Activated naive CD4-positive, alpha-beta T cell treated with anti-CD3 and anti-CD28 coated beads, Interleukin-2, amount 50 U/mL, for 72 hours (primary cell): ENCODE measurements at regions not wholly inside any gene's neighbourhood (a gene's known extent, or its start where the extent isn't known, plus 50 kb on each side); places are given as distances from the start of the nearest gene placed in this dataset.

Experiments
- ATAC-seq, 2 donors: fragments of 150-1000 bp; cut with Tn5 transposase; 2 replicates each; pipeline ENCODE4 v1.10.0; 2021; ENCODE audit warnings: mild to moderate bottlenecking in 2 of 2, moderate library complexity in 2 of 2
- DNase-seq, 2 donors: peaks; one replicate each; pipeline ENCODE4 v3.0.0; 2021 to 2022; ENCODE audit warnings: low spot score in 2 of 2
- H3K27ac Mint-ChIP-seq, 2 donors: one replicate each; pipeline ENCODE4 v1.8.0; 2022; ENCODE audit warnings: mild to moderate bottlenecking in 2 of 2, mixed read lengths in 2 of 2
- H3K36me3 Mint-ChIP-seq, 2 donors: one replicate each; pipeline ENCODE4 v1.8.0; 2022; ENCODE audit warnings: mixed read lengths in 2 of 2
- H3K9me3 Mint-ChIP-seq, 2 donors: one replicate each; pipeline ENCODE4 v1.8.0; 2022; ENCODE audit warnings: mixed read lengths in 2 of 2

DNA sequence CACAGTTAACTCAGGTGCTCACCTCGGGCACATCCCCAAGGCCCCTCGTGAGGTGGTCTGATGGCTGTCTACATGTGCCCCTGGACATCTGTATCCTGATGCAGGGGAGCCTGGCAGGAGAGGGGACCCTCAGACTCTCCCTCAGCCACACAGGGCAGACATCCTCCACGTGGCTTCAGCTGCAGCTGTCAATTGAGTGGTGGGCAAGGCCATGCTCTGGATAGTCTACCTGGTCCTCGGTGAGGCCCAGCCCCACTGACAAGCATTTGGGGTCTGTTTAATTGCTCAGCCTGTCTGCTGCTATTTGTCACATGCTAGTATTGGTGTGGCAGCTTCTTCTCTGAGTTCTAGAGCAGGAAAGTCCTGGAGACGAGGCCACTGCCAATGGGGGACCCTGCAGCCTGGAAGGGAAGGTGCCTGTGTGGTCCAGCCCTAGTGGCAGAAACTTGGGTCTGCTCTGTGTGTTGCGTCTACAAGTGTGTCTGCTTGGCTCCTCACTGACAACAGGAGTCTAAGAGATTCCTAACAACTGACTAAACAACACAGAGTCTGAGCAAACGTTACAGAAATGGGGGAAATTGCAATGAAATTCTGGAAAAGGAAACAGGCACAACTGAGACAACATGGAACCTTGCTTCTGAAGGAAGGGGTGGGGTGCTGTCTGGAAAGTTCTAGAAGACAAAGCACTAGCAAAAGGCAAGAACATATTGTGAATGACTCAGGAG, 59.3 kb upstream of the IGFBP3 start:
- no peak overlapping the region for H3K27ac Mint-ChIP-seq
- H3K36me3 Mint-ChIP-seq = peaks cover 0 to 20% of the 10 kb centered on the region in 2 donors
- peaks cover 3 to 8% of the 10 kb centered on the region in 2 donors for H3K9me3 Mint-ChIP-seq
- no peak for DNase-seq
- ATAC-seq = no peak

DNA sequence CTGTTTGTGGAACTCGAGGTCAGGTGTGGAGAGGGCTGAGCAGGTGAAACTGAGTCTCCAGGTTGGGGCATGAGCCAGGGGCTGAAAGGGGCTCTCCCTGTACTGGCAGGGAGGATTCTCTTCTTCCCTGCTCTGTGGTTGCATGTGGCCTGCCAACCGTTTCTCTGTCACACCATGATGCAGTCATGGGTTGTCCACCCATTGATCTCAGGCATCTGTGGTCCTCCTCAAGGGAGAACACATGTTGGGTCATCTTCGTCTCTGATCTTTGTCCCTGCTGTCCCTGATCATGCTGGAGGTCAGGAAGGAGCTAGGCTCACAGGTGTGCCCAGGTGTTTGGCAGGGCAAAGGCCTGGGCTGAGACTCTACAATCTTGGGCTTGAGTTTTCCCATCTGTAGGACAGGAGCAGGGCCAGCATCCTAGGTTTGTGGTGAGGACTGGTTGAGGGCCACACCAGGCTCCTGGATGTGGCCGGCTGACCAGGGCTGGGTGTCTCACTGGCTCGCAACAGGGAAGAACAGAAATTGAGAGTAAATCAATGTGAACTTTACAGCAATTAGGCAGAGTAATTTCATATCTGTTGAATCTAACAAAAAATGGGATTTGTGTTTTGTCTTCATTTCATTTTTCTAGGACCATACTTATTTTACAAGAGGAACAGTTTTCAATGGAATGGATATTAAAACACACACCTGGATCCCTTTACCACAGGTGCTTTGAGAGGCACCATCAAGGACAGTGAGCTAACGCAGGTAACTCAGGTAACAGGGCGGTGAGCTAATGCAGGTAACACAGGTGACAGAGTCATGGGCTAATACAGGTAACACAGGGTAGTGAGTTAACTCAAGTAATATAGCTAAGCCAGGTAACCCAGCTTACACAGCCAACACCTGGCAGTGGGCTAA, 58.5 kb upstream of the IGFBP3 start:
- DNase-seq = no peak
- peaks cover 7 to 8% of the 10 kb centered on the region in 2 donors for H3K9me3 Mint-ChIP-seq
- peaks cover 0 to 15% of the 10 kb centered on the region in 2 donors for H3K36me3 Mint-ChIP-seq
- H3K27ac Mint-ChIP-seq = peak overlapping the region; percentile 52 to 67
- peak in 1 of 2 donors; percentile 28 for ATAC-seq

DNA sequence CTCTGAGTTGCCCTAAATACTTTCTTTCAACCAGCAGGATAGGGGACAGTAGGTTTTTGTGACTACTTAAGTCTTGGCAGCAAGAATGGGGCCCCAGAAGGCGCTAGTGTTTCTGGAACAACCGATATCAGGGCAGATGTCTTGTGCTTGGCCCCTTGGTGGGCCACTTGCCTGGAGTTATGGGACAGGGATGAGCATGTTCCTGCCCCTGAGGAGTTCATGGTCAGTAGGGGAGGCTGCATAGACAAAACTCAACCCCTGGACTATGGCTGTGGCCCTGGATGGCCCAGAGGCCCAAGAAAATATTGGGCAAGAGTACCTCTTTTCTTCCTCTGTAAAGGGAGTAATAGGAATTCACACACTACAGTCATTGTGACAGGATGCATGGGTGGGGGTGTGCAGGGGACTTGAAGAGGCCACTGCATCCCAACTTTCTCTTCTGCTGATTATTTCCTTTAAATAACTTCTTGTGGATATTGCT, 57.7 kb upstream of the IGFBP3 start:
- H3K27ac Mint-ChIP-seq = peak overlapping the region; percentile 67 to 91
- DNase-seq (no peak), ATAC-seq (no peak)
- peaks cover 7 to 8% of the 10 kb centered on the region in 2 donors for H3K9me3 Mint-ChIP-seq
- H3K36me3 Mint-ChIP-seq = peaks cover 0 to 15% of the 10 kb centered on the region in 2 donors

DNA sequence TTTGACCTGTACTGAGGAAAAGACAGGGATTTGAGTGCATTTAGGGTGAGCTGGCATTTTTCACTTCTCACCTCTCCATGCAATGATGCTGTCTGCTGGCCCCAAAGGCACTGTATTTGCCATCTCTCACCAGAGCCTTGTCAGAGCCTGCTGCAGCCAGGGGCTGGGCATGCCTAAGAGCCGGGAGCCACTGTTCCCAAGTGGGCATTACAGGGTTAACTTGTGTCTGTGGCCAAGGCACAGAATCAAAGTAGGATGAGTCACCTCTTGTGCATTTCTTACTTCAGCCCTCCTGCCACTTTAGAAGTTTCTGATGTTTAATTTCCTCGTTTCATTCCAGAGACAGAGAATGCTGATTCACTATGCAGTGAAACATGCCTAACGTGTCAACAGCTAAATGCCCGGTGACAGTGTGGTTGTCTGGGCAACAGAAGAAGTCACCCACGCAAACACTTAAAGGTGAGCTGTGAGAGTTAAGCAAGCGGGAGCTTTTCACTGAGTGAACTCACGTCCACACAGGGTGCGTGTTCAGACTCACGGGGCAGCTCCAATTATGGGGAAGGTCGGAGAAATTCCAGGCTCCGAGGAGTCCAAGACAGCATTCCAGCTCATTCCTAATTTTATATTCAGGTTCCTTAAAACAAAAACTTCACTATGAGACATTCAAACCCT, 57.1 kb upstream of the IGFBP3 start:
- ATAC-seq (peak; percentile 85 to 97), DNase-seq (peak in 1 of 2 donors; percentile 26)
- H3K27ac Mint-ChIP-seq = peak overlapping the region in 1 of 2 donors; percentile 91
- H3K9me3 Mint-ChIP-seq = peaks cover 7 to 8% of the 10 kb centered on the region in 2 donors
- H3K36me3 Mint-ChIP-seq = peaks cover 0 to 15% of the 10 kb centered on the region in 2 donors

DNA sequence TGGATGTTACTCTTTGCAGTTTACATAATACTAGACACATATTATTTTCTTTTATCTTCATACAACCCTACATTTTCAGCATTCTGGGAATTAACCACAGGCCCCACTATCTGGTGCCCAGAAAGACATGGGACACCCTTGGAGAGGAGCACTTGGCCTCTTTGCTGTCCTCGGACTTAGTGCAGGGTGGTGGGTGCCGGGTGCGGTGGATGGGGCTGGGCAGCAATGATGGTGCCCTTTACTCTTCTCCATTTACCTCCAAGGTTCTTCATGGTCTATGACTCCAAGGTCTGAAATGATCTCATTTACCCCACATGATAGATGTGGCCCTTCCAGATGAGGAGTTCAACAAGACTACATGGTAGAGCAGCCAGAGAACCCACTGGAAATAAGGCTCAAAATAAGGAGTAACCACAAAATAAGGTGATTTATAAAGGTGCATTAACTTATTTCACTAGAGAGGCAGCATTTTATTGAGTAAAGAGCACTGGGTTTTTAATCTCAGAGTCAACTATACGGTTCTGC, 56.2 kb upstream of the IGFBP3 start:
- DNase-seq (no peak), ATAC-seq (no peak)
- Mint-ChIP-seq H3K36me3 (peaks cover 0 to 15% of the 10 kb centered on the region in 2 donors), H3K9me3 (peaks cover 7 to 8% of the 10 kb centered on the region in 2 donors), H3K27ac (no peak overlapping the region)

DNA sequence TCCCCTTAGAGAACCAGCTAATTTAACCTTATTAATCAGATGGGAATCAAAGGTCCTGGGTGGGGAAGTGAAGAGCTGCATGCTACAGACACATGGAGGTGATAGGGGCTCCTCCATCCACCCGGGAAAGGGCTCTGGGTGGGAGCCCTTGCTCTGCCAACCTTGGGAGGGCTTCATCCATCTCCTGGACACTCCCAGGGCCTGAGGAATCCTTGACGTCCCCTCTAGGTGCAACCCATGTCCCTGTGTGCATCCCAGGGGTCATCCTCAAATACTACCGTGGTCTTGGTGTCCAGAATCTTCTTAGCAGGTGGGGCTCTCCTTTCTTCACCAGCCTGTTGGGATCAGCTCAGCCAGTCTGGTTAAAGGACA, 55.4 kb upstream of the IGFBP3 start:
- DNase-seq = no peak
- Mint-ChIP-seq H3K27ac (no peak overlapping the region), H3K36me3 (peaks cover 0 to 19% of the 10 kb centered on the region in 2 donors), H3K9me3 (peaks cover 7 to 8% of the 10 kb centered on the region in 2 donors)
- no peak for ATAC-seq

DNA sequence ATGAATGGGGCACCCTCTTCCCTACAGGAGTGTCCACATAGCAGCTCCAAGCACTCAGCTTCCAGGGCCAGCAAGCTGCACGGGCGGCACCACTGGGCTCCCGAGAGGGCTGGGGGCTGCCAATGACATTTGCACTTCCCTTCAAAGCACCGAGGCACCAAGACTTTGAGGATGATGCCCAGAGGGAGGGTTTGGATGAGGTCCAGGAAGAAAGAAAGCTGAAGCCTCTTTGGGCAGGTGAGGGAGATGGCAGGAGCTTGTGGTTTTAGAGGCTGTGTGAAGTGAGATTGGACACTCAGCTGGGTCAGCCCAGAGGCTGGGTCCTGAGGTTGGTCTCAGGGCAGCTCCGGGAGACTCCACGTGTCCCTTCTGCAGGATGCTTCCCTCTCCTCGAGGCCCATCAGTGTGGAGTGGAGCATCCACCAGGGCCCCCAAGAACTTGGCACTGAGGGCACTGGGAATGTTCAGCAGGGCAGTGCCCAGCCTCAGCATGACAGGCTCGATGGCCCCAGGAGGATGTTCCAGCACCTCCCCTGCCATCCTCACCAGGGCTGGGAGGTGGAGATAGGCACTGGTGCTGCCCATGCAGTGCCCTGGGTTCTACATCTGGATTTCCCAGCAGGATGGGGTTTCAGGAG, 54.9 kb upstream of the IGFBP3 start:
- DNase-seq (no peak), ATAC-seq (no peak)
- H3K9me3 Mint-ChIP-seq = peaks cover 7 to 8% of the 10 kb centered on the region in 2 donors
- H3K36me3 Mint-ChIP-seq = peaks cover 0 to 24% of the 10 kb centered on the region in 2 donors
- H3K27ac Mint-ChIP-seq = no peak overlapping the region

DNA sequence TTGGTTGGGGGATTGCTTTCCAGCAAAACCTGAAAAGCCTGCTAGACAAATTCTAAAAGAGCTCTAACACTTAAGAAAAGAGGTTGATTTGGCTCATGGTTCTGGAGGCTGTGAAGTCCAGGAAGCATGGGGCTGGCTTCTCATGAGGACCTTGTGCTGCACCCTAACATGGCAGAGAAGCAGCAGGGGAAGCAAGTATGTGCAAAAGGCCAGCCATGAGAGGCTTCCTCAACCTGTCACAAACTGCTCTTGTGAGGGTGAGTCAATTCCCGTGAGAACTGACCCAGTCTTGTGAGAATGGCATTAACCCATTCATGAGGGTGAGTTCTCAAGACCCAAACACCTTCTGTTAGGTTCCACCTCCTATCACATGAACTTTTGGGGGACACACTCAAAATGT, 54.3 kb upstream of the IGFBP3 start:
- Mint-ChIP-seq H3K9me3 (peaks cover 7 to 8% of the 10 kb centered on the region in 2 donors), H3K27ac (no peak overlapping the region), H3K36me3 (peaks cover 0 to 19% of the 10 kb centered on the region in 2 donors)
- DNase-seq (no peak), ATAC-seq (no peak)

DNA sequence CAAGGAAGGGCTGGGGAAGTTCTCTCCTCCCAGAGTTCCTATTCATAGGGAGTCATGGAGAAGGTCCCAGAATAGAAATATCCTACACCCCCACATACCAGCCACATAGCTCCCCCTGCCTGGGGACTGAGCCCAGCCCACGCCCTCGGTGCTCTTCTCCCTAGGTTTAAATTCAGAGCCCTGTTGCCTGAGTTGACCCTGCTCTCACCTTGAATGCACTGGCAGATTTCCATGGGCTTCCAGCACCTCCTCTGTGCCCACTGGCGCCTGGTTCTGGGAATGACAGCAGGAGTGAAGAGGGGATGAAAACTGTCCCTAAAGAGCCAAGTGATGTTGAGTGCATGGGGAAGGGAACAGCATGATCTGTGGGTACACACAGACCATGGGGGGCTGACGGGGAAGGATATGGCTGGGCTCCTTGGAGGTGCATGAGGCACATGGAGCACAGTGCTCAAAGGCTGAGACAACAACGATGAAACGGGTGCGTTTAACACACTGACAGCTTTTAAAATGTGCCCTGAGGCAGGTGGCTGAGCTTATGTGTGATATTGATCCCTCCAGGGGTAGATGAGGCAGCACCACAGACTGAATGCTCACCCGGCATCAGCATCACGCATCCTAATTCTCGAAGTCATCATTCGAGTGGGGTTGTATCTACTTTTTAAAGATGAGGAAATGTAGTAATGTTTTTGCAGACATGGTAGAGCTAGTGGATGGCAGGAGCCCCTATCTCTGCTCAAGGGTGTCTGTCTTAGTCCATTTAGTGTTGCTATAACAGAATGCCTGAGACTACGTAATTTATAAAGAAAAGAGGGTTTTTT, 53.7 kb upstream of the IGFBP3 start:
- DNase-seq (no peak), ATAC-seq (no peak)
- Mint-ChIP-seq H3K27ac (no peak overlapping the region), H3K36me3 (peaks cover 0 to 17% of the 10 kb centered on the region in 2 donors), H3K9me3 (peaks cover 7 to 8% of the 10 kb centered on the region in 2 donors)

DNA sequence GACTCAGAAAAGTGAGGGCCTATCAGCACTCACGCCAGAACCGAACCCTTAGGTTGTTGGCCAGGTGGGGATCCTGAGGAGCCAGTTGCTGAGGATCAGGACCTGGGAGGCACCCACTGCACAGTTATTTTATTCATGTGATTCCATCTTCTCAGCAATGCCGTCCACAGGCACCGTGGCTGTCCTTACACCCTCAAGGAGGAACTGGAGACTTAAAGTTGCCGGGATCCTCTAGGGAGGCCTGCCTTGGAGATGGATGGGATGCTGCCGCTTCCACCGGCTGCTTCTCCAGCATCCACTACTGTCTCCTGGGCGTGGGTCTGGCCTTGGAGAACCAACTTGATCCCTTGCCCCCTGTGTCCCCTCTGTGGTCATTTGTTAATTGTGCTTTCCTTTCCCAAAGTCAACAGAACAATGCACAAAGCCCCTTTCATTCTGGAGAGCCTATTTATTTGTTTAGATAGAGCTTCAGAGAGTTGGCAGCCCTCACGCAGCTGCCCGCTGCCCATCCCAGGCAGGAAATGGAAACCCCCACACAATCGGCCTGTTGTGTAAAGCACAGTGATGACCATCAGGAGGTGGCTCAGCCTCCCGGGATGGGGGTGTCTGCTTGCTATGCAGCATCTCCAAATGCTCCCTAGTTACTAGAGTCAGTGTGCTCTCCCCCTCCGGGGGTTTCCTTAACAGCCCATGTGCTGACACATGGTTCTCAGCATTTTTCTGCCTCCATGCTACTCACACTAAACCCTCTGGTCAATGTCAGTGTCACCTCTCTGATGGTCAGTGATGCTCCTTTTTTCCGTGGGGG, 52.9 kb upstream of the IGFBP3 start:
- ATAC-seq = no peak
- peaks cover under 1 to 7% of the 10 kb centered on the region in 2 donors for H3K9me3 Mint-ChIP-seq

DNA sequence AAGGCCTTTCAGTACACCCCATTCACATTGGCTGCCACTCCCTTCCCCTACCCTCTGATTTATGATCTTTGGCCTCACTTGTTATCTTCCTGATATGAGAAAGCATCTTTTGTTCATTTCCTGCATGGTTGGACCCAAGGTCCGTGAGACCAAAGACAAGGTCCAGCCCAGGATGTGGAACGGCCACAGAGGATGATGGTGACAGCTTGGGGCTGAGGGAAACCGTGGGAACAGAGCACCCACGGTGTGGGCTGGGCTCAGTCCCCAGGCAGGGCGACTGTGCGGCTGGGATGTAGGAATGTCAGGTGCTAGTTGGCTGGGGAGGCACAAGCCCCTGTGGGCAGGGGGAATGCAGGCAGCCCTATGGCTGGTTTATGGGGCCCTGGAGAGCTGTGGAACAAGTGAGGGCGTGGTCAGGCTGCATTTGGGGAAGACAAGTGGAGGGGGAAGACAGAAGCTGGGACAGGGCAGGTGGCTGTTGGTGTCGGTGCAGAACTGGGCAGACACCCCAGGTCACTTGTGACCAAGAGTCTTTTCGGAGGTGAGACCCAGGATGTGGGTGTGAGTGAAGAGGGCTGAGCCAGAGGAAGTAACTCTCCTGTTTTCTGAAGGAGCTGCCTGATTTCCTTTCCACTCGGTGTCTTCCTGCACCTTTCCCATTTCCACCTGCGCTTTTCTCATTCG, 51.7 kb upstream of the IGFBP3 start:
- H3K36me3 Mint-ChIP-seq = peaks cover 0 to 9% of the 10 kb centered on the region in 2 donors
- peak in 1 of 2 donors; percentile 11 for ATAC-seq
- H3K9me3 Mint-ChIP-seq = peaks cover 0 to 7% of the 10 kb centered on the region in 2 donors
- no peak for DNase-seq
- peak overlapping the region in 1 of 2 donors; percentile 33 for H3K27ac Mint-ChIP-seq

More for the DNA sequence above, 52.9 kb upstream of the IGFBP3 start:
- peaks cover 0 to 9% of the 10 kb centered on the region in 2 donors for H3K36me3 Mint-ChIP-seq
- H3K27ac Mint-ChIP-seq = no peak overlapping the region
- no peak for DNase-seq

DNA sequence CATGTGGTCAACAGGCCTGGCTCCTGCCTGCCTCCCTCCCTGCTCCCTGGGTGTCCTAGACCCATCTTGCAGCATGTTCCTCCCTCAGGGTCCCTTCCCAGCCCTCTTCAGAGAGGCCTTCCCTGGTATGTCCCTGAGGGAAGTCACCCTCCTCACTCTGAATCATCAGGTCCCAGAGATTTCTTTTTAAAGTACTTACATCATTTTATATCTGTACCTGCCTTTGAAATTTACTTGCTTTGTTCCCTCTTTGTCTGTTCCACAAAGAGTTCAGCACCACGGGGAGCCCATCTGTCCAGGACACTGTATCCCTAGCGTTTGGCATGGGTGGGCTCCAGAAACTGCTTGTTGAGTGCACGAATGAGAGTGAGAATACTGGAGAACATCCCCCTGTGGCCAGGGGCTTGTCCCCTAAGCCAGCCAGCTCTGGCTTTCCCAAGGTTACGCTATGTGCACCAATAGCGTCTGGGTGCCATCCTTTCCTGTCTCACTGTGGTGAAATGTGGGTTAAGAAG, 50.6 kb upstream of the IGFBP3 start:
- no peak for ATAC-seq
- H3K9me3 Mint-ChIP-seq = peaks cover 0 to 7% of the 10 kb centered on the region in 2 donors
- H3K27ac Mint-ChIP-seq = no peak overlapping the region
- peaks cover 0 to 9% of the 10 kb centered on the region in 2 donors for H3K36me3 Mint-ChIP-seq
- no peak for DNase-seq

DNA sequence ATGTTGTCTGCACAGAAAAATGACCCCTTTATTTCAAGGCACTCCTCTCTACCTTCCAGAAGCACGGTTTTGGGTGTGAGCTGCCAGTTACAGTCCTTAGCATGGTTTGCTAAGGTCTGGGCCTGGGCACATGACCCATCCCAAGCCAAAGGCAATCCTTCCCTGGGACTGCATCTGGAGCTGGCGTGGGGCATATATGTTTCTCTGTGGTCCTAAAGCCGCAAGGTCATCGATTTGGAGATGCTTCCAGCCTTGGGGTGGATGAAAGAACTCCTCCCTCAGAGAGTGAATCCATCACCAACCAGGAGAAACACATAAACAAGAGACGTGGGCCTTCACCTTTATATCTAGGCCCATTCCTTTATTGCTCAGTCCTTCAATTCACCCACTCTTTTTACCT, 50.1 kb upstream of the IGFBP3 start:
- Mint-ChIP-seq H3K27ac (no peak overlapping the region), H3K36me3 (peaks cover 0 to 9% of the 10 kb centered on the region in 2 donors), H3K9me3 (peaks cover 0 to 7% of the 10 kb centered on the region in 2 donors)
- no peak for DNase-seq
- no peak for ATAC-seq
